ENCODE measurements at regions not wholly inside any gene's neighbourhood (a gene's known extent, or its start where the extent isn't known, plus 50 kb on each side); places are given as distances from the start of the nearest gene placed in this dataset.

GRCh38 chr1:208933984-208934525, 649.5 kb upstream of the CAMK1G start:
- no peak for TF ChIP-seq REST (IDR thresholded peaks at IDR 0.05; ENCODE audit: low read depth)
- TF ChIP-seq MAX (IDR thresholded peaks at IDR 0.05) = no peak
- no peak for TF ChIP-seq TEAD4 (IDR thresholded peaks at IDR 0.05)
- TF ChIP-seq TCF12 (IDR thresholded peaks at IDR 0.05; ENCODE audit: low read depth) = no peak
- no peak for TF ChIP-seq YY1 (IDR thresholded peaks at IDR 0.05; ENCODE audit: low read depth)
- no peak for TF ChIP-seq USF1 (IDR thresholded peaks at IDR 0.05)
- TF ChIP-seq EP300 (IDR thresholded peaks at IDR 0.05; ENCODE audit: borderline replicate concordance) = no peak
- TF ChIP-seq EGR1 (IDR thresholded peaks at IDR 0.05) = no peak

GRCh38 chr1:208934933-208935332, 648.6 kb upstream of the CAMK1G start:
- TF ChIP-seq NFIC (IDR thresholded peaks at IDR 0.05) (no peak), TCF12 (IDR thresholded peaks at IDR 0.05; ENCODE audit: low read depth) (no peak), RAD21 (IDR thresholded peaks at IDR 0.05; ENCODE audit: low read depth) (no peak), ZBTB7A (IDR thresholded peaks at IDR 0.05; ENCODE audit: low read depth) (no peak), USF1 (IDR thresholded peaks at IDR 0.05) (no peak), FOXM1 (IDR thresholded peaks at IDR 0.05; ENCODE audit: borderline replicate concordance, low read depth) (no peak), CEBPB (IDR thresholded peaks at IDR 0.05) (no peak), EGR1 (IDR thresholded peaks at IDR 0.05) (no peak), CREB1 (IDR thresholded peaks at IDR 0.05; ENCODE audit: low read depth) (no peak), MAX (IDR thresholded peaks at IDR 0.05) (no peak), TEAD4 (IDR thresholded peaks at IDR 0.05) (no peak), EP300 (IDR thresholded peaks at IDR 0.05; ENCODE audit: borderline replicate concordance) (no peak), REST (IDR thresholded peaks at IDR 0.05; ENCODE audit: low read depth) (no peak), TAF1 (IDR thresholded peaks at IDR 0.05; ENCODE audit: low read depth) (no peak), YY1 (IDR thresholded peaks at IDR 0.05; ENCODE audit: low read depth) (no peak)

GRCh38 chr1:208935517-208936187, 647.9 kb upstream of the CAMK1G start:
- no peak for TF ChIP-seq EP300 (IDR thresholded peaks at IDR 0.05; ENCODE audit: borderline replicate concordance)
- no peak for TF ChIP-seq TCF12 (IDR thresholded peaks at IDR 0.05; ENCODE audit: low read depth)
- no peak for TF ChIP-seq USF1 (IDR thresholded peaks at IDR 0.05)
- TF ChIP-seq ZBTB7A (IDR thresholded peaks at IDR 0.05; ENCODE audit: low read depth) = no peak

- TF ChIP-seq CREB1 (IDR thresholded peaks at IDR 0.05; ENCODE audit: low read depth) (no peak), EP300 (IDR thresholded peaks at IDR 0.05; ENCODE audit: borderline replicate concordance) (no peak), ZBTB7A (IDR thresholded peaks at IDR 0.05; ENCODE audit: low read depth) (no peak), TCF12 (IDR thresholded peaks at IDR 0.05; ENCODE audit: low read depth) (no peak), EGR1 (IDR thresholded peaks at IDR 0.05) (no peak), FOXM1 (IDR thresholded peaks at IDR 0.05; ENCODE audit: borderline replicate concordance, low read depth) (no peak), CEBPB (IDR thresholded peaks at IDR 0.05) (no peak), NFIC (IDR thresholded peaks at IDR 0.05) (no peak), TAF1 (IDR thresholded peaks at IDR 0.05; ENCODE audit: low read depth) (no peak), USF1 (IDR thresholded peaks at IDR 0.05) (no peak), MAX (IDR thresholded peaks at IDR 0.05) (no peak), RAD21 (IDR thresholded peaks at IDR 0.05; ENCODE audit: low read depth) (no peak), TEAD4 (IDR thresholded peaks at IDR 0.05) (no peak), YY1 (IDR thresholded peaks at IDR 0.05; ENCODE audit: low read depth) (no peak)
Measured at GRCh38 chr1:208939537-208940085, 643.9 kb upstream of the CAMK1G start.

Data from Ishikawa (cell line).